ENCODE measurements at regions not wholly inside any gene's neighbourhood (a gene's known extent, or its start where the extent isn't known, plus 50 kb on each side); places are given as distances from the start of the nearest gene placed in this dataset.

DNA sequence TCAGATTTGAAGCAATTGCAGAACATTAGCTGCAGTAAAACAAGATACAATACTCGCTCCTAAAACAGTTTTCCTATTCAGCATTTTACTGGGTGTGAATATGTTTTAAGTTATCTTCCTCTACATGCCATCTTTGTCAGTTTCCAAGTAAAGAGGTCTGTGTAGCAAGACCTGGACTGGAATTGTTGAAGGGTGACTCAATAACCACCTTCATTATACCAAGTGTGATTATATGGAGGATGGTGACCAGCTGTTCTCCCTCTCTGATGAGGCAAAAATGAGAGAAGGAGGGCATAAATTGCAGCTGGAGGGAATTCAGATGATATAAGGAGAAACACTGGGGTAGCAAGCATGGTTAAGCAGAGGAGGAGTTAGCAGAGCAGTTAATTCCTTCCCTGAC is 922.1 kb upstream of the SLIT2 start:
- no peak overlapping the region for H3K9ac ChIP-seq (ENCODE audit: low read length in 3 of 3)
- DNase-seq (peak in 1 of 5 donors; percentile 12), FAIRE-seq (no peak)
- H3K4me1 ChIP-seq (ENCODE audit: control insufficient read depth in 2 of 3, insufficient read depth in 2 of 3, low read depth in 1 of 3, low read length in 3 of 3), result no peaks in the 10 kb centered on the region
- H3K27ac ChIP-seq (ENCODE audit: low read depth in 2 of 2, low read length in 2 of 2), result no peak overlapping the region
- intact Hi-C loops (cut with DNase I), result no loop called here
- no peak for TF ChIP-seq CTCF (IDR thresholded peaks at IDR 0.05; ENCODE audit: borderline replicate concordance, extremely low read depth, insufficient read depth)
- H3K9me3 ChIP-seq (ENCODE audit: control insufficient read depth in 2 of 3, insufficient read depth in 1 of 3, low read length in 3 of 3), result no peaks in the 10 kb centered on the region
- H3K4me3 ChIP-seq (ENCODE audit: low read length in 3 of 3), result no peak overlapping the region
- no peaks in the 10 kb centered on the region for H3K36me3 ChIP-seq (ENCODE audit: control insufficient read depth in 2 of 3, insufficient read depth in 3 of 3, low read length in 3 of 3)
- H3K27me3 ChIP-seq (ENCODE audit: control insufficient read depth, insufficient read depth, low read length), result no peaks in the 10 kb centered on the region

GRCh38 chr4:19329077-19329476 is 922.6 kb upstream of the SLIT2 start:
- FAIRE-seq, result no peak
- no peak for TF ChIP-seq CTCF (IDR thresholded peaks at IDR 0.05; ENCODE audit: borderline replicate concordance, extremely low read depth, insufficient read depth)
- Histone ChIP-seq H3K27ac (ENCODE audit: low read depth in 2 of 2, low read length in 2 of 2) (no peak overlapping the region), H3K9me3 (ENCODE audit: control insufficient read depth in 2 of 3, insufficient read depth in 1 of 3, low read length in 3 of 3) (no peaks in the 10 kb centered on the region), H3K4me3 (ENCODE audit: low read length in 3 of 3) (no peak overlapping the region), H3K27me3 (ENCODE audit: control insufficient read depth, insufficient read depth, low read length) (no peaks in the 10 kb centered on the region), H3K9ac (ENCODE audit: low read length in 3 of 3) (no peak overlapping the region), H3K36me3 (ENCODE audit: control insufficient read depth in 2 of 3, insufficient read depth in 3 of 3, low read length in 3 of 3) (no peaks in the 10 kb centered on the region), H3K4me1 (ENCODE audit: control insufficient read depth in 2 of 3, insufficient read depth in 2 of 3, low read depth in 1 of 3, low read length in 3 of 3) (no peaks in the 10 kb centered on the region)
- no peak for DNase-seq
- intact Hi-C loops (cut with DNase I), result no loop called here

DNA sequence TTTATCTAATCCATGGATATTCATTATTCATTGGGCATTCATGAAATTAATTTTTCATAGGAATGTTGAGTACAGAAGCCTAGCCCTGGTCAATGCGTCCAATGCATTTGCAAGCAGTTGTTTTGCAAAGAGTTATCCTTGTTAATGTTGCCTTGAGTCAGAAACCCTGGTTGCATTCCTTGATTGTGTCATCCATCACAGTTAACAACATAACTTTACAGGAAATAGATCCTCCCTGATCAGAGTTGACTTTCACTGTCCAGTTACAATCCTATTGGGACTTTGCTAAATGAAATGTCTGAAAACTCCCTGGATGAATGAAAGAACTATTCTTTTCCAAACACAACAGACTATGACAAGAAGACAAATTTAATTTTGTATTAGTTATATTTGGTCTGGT is 924.3 kb upstream of the SLIT2 start:
- H3K4me1 ChIP-seq (ENCODE audit: control insufficient read depth in 2 of 3, insufficient read depth in 2 of 3, low read depth in 1 of 3, low read length in 3 of 3), result no peaks in the 10 kb centered on the region
- no peak overlapping the region for H3K4me3 ChIP-seq (ENCODE audit: low read length in 3 of 3)
- no peak for TF ChIP-seq CTCF (IDR thresholded peaks at IDR 0.05; ENCODE audit: borderline replicate concordance, extremely low read depth, insufficient read depth)
- H3K36me3 ChIP-seq (ENCODE audit: control insufficient read depth in 2 of 3, insufficient read depth in 3 of 3, low read length in 3 of 3), result no peaks in the 10 kb centered on the region
- H3K9ac ChIP-seq (ENCODE audit: low read length in 3 of 3), result no peak overlapping the region
- H3K27me3 ChIP-seq (ENCODE audit: control insufficient read depth, insufficient read depth, low read length), result no peaks in the 10 kb centered on the region
- intact Hi-C loops (cut with DNase I), result no loop called here
- no peak for FAIRE-seq
- no peaks in the 10 kb centered on the region for H3K9me3 ChIP-seq (ENCODE audit: control insufficient read depth in 2 of 3, insufficient read depth in 1 of 3, low read length in 3 of 3)
- no peak overlapping the region for H3K27ac ChIP-seq (ENCODE audit: low read depth in 2 of 2, low read length in 2 of 2)
- DNase-seq, result no peak

DNA sequence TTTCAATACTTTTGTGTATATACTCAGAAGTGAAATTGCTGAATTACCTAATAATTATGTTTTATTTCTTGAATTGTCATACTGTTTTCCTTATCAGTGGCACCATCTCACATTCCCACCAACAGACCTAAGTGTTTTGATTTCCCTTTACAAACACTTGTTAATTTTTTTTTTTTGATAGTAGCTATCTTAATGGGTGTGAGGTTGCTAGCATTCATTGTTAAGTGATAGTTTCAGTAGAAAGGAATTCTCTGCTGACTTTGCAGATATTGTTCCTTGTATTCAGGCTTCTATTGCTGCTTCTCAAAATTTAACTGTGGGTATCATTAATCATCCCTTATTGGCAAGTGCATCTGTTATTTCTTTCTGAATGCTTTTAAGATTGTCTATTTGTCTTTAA is 927.5 kb upstream of the SLIT2 start:
- no peaks in the 10 kb centered on the region for H3K4me1 ChIP-seq (ENCODE audit: control insufficient read depth in 2 of 3, insufficient read depth in 2 of 3, low read depth in 1 of 3, low read length in 3 of 3)
- H3K27ac ChIP-seq (ENCODE audit: low read depth in 2 of 2, low read length in 2 of 2), result no peak overlapping the region
- H3K36me3 ChIP-seq (ENCODE audit: control insufficient read depth in 2 of 3, insufficient read depth in 3 of 3, low read length in 3 of 3), result no peaks in the 10 kb centered on the region
- H3K9ac ChIP-seq (ENCODE audit: low read length in 3 of 3), result no peak overlapping the region
- no peak for DNase-seq
- no peak for TF ChIP-seq CTCF (IDR thresholded peaks at IDR 0.05; ENCODE audit: borderline replicate concordance, extremely low read depth, insufficient read depth)
- intact Hi-C loops (cut with DNase I), result no loop called here
- no peak overlapping the region for H3K4me3 ChIP-seq (ENCODE audit: low read length in 3 of 3)
- H3K27me3 ChIP-seq (ENCODE audit: control insufficient read depth, insufficient read depth, low read length), result no peaks in the 10 kb centered on the region
- FAIRE-seq, result no peak
- H3K9me3 ChIP-seq (ENCODE audit: control insufficient read depth in 2 of 3, insufficient read depth in 1 of 3, low read length in 3 of 3), result no peaks in the 10 kb centered on the region

All from kidney (tissue), 13 donors.